K562 (cell line): ENCODE measurements at regions not wholly inside any gene's neighbourhood (a gene's known extent, or its start where the extent isn't known, plus 50 kb on each side); places are given as distances from the start of the nearest gene placed in this dataset.

ENCODE experiments used
- ATAC-seq: fragments of 200-7000 bp; cut with Tn5 transposase; 3 replicates; pipeline ENCODE4 v1.9.1; 2020; ENCODE audit warnings: moderate library complexity
- BruUV-seq: library from RNA; stranded (reverse); fragments of 400-500 nt; replicated peaks from 2 replicates; lab custom pipeline; 2021; lab: Mats Ljungman, UMichigan
- CTCF ChIA-PET: fragments of 300-600 bp; formaldehyde crosslinking; extraction: SDS; loops from one replicate; lab custom pipeline; 2021; ENCODE audit warnings: low intra/inter-chr PET ratio; lab: Yijun Ruan, JAX
- POLR2A ChIA-PET: fragments of 300-600, 350-650 bp; sonication (Branson Sonifier 250); formaldehyde crosslinking; extraction: SDS; loops from one replicate; lab custom pipeline; 2021; ENCODE audit warnings: antibody characterized with exemption, inconsistent platforms; lab: Yijun Ruan, JAX
- DNase-seq, 4 experiments: peaks; one replicate each; pipeline versions ENCODE4 v3.0.0 to v3.0.0-alpha.2; 2011 to 2018; ENCODE audit warnings: low spot score in 3 of 4, mixed read lengths in 3 of 4; ENCODE audit errors: extremely low read depth in 1 of 4
- FAIRE-seq: peaks from 2 replicates; lab custom pipeline; 2011; peaks lifted over from hg19 to GRCh38; lab: Jason Lieb, UNC
- H2AFZ ChIP-seq: 2 replicates; pipeline ENCODE4 v1.6.0; 2011; ENCODE audit warnings: low read depth, low read length, control low read depth, inconsistent platforms
- H3K27ac ChIP-seq: fragments of 200-600 bp; 3 replicates; pipeline ENCODE4 v1.8.0; 2011; ENCODE audit warnings: low read depth, mild to moderate bottlenecking, control low read depth, inconsistent platforms, low read length, moderate library complexity, mixed read lengths; ENCODE audit errors: extremely low read depth
- H3K27me3 ChIP-seq, 2 experiments: fragments of 300-600 bp in 1 of 2; 2 replicates in 1 of 2; 3 replicates in 1 of 2; pipeline versions ENCODE4 v1.6.0 to v1.8.0; 2011; ENCODE audit warnings: inconsistent platforms in 2 of 2, low read length in 2 of 2, mild to moderate bottlenecking in 1 of 2, mixed read lengths in 1 of 2, moderate library complexity in 1 of 2; ENCODE audit not compliant: control insufficient read depth in 2 of 2, insufficient read depth in 2 of 2
- H3K36me3 ChIP-seq: fragments of 300-600 bp; 3 replicates; pipeline ENCODE4 v1.8.0; 2011; ENCODE audit warnings: mild to moderate bottlenecking, low read length, inconsistent platforms; ENCODE audit not compliant: control insufficient read depth, insufficient read depth
- H3K4me1 ChIP-seq, 2 experiments: fragments of 200-600 bp in 1 of 2; replicated peaks in 1 of 2; 2 replicates in 1 of 2; 3 replicates in 1 of 2; pipeline versions ENCODE4 v1.5.1 to v1.8.0; 2011; ENCODE audit warnings: inconsistent platforms in 2 of 2, low read length in 2 of 2, mild to moderate bottlenecking in 1 of 2, mixed read lengths in 1 of 2, moderate library complexity in 1 of 2; ENCODE audit not compliant: control insufficient read depth in 2 of 2, insufficient read depth in 2 of 2
- H3K4me2 ChIP-seq: 2 replicates; pipeline ENCODE4 v1.6.1; 2011; ENCODE audit warnings: low read length, control low read depth, inconsistent platforms, mixed read lengths; ENCODE audit not compliant: insufficient read depth
- H3K4me3 ChIP-seq: fragments of 200-600 bp; sonication (generic), shearing (Covaris generic); 2 replicates; pipeline ENCODE4 v1.5.1; 2016; ENCODE audit warnings: control low read depth, inconsistent platforms
- H3K79me2 ChIP-seq: fragments of 200-600 bp; 3 replicates; pipeline ENCODE4 v1.8.0; 2011; ENCODE audit warnings: low read length, inconsistent platforms; ENCODE audit not compliant: control insufficient read depth, insufficient read depth
- H3K9ac ChIP-seq, 2 experiments: 2 replicates each; pipeline versions ENCODE4 v1.6.0 to v1.6.1; 2011; ENCODE audit warnings: low read depth in 2 of 2, low read length in 2 of 2, control low read depth in 1 of 2, inconsistent platforms in 1 of 2, mild to moderate bottlenecking in 1 of 2, mixed read lengths in 1 of 2; ENCODE audit not compliant: insufficient read depth in 1 of 2
- H3K9me1 ChIP-seq: one replicate; pipeline ENCODE4 v1.6.0; 2011; ENCODE audit warnings: inconsistent platforms, mild to moderate bottlenecking, low read length, moderate library complexity; ENCODE audit not compliant: control insufficient read depth, insufficient read depth
- H3K9me3 ChIP-seq: replicated peaks from 2 replicates; pipeline ENCODE4 v1.5.1; 2011; ENCODE audit warnings: low read depth, low read length, inconsistent platforms; ENCODE audit not compliant: control insufficient read depth, insufficient read depth
- H4K20me1 ChIP-seq: replicated peaks from 2 replicates; pipeline ENCODE4 v1.6.1; 2011; ENCODE audit warnings: low read length, inconsistent platforms, mixed read lengths; ENCODE audit not compliant: control insufficient read depth, insufficient read depth
- ARID3A ChIP-seq: IDR thresholded peaks from 2 replicates; pipeline ENCODE4 v1.6.1; 2012; ENCODE audit warnings: low read depth, low read length, improper control_type of control experiment, borderline replicate concordance
- CBFA2T3 ChIP-seq: fragments of 450-650 bp; IDR thresholded peaks from 2 replicates; pipeline ENCODE4 v1.6.1; 2017
- NR0B1 ChIP-seq: fragments of 450-650 bp; IDR thresholded peaks from one replicate; pipeline ENCODE4 v1.6.1; 2018; ENCODE audit warnings: mild to moderate bottlenecking, moderate library complexity; ENCODE audit not compliant: partially characterized antibody
- RAD51 ChIP-seq: fragments of 450-650 bp; IDR thresholded peaks from 2 replicates; pipeline ENCODE4 v1.7.1; 2016; ENCODE audit warnings: low read depth, mild to moderate bottlenecking, borderline replicate concordance
- SMC3 ChIP-seq: conservative IDR thresholded peaks from 2 replicates; pipeline ENCODE4 v1.6.1; 2011; ENCODE audit warnings: low read depth, low read length, improper control_type of control experiment; ENCODE audit not compliant: insufficient read depth
- TBL1XR1 ChIP-seq, 2 experiments: IDR thresholded peaks; 2 replicates each; pipeline ENCODE4 v1.6.1; 2012; ENCODE audit warnings: improper control_type of control experiment in 2 of 2, low read length in 2 of 2, mild to moderate bottlenecking in 1 of 2
- TCF15 ChIP-seq: fragments of 250-450 bp; sonication (Bioruptor Pico); IDR thresholded peaks from 2 replicates; pipeline ENCODE4 v1.8.0; 2022; ENCODE audit warnings: moderate library complexity, mild to moderate bottlenecking, inconsistent platforms
- ZBED1 ChIP-seq: IDR thresholded peaks from 2 replicates; pipeline ENCODE4 v1.6.1; 2014
- ZNF143 ChIP-seq: sonication (generic); formaldehyde crosslinking; IDR thresholded peaks from 2 replicates; pipeline ENCODE4 v1.9.0; 2022; ENCODE audit warnings: mild to moderate bottlenecking, missing genetic modification reagents
- ZNF197 ChIP-seq: fragments of 200-800 bp; sonication (Bioruptor generic); IDR thresholded peaks from 2 replicates; pipeline ENCODE4 v1.6.1; 2016; ENCODE audit warnings: low read depth, missing genetic modification characterization, missing compliant biosample characterization
- ZNF280B ChIP-seq: fragments of 250-450 bp; sonication (Bioruptor Pico); IDR thresholded peaks from 2 replicates; pipeline ENCODE4 v1.5.1; 2021; ENCODE audit warnings: mild to moderate bottlenecking
- ZNF511 ChIP-seq: sonication (generic); formaldehyde crosslinking; IDR thresholded peaks from 2 replicates; pipeline ENCODE4 v1.8.0; 2022; ENCODE audit warnings: mild to moderate bottlenecking, missing genetic modification reagents
- WGBS: fragments of 100-300 bp; shearing (Covaris generic); methylation state at CpG from one replicate; pipeline ENCODE4 v1.1.6; 2016; ENCODE audit warnings: low coverage, mixed read lengths; ENCODE audit not compliant: insufficient coverage; ENCODE audit errors: missing lambda C conversion rate; 5-methylcytosine and 5-hydroxymethylcytosine counted together
- in situ Hi-C: fragments of 300-500 bp; cut with MboI; formaldehyde crosslinking; loops from 4 replicates; pipeline ENCODE4 v1.15.0; 2018; ENCODE audit warnings: inconsistent platforms, mixed read lengths
- intact Hi-C: fragments of 100-400 bp; cut with micrococcal nuclease; formaldehyde crosslinking; loops from 2 replicates; pipeline ENCODE4 v1.14.2; 2022

GRCh38 chr16:63100082-63100481 lies 1063.8 kb upstream of the CDH8 start:
- Histone ChIP-seq H3K9me1 (no peaks in the 10 kb centered on the region), H3K79me2 (no peaks in the 10 kb centered on the region), H3K4me1 (no peaks in the 10 kb centered on the region), H3K4me2 (no peak overlapping the region), H4K20me1 (no peaks in the 10 kb centered on the region), H3K9me3 (no peaks in the 10 kb centered on the region), H3K27me3 (no peaks in the 10 kb centered on the region), H3K9ac (no peak overlapping the region), H2AFZ (no peak overlapping the region), H3K4me3 (no peak overlapping the region), H3K36me3 (no peaks in the 10 kb centered on the region), H3K27ac (no peak overlapping the region)
- in situ Hi-C loops: no loop called here
- ATAC-seq (no peak), DNase-seq (no peak), FAIRE-seq (no peak)
- WGBS: 10% methylated on average over 2 of the region's 2 CpGs
- no TSS peak for BruUV-seq
- intact Hi-C loops: no loop called here
- TF ChIP-seq TBL1XR1 (IDR thresholded peaks at IDR 0.05; ENCODE audit: low read length in 2 of 2) (no peak), RAD51 (no peak), ZBED1 (no peak)
- ChIA-PET CTCF (no interaction called here), POLR2A (no interaction called here)

GRCh38 chr16:63096857-63097256 lies 1060.6 kb upstream of the CDH8 start:
- BruUV-seq: no TSS peak
- H3K9ac ChIP-seq: no peak overlapping the region
- no peak overlapping the region for H3K4me3 ChIP-seq
- ChIA-PET POLR2A (no interaction called here), CTCF (no interaction called here)
- DNase-seq (no peak), ATAC-seq (no peak), FAIRE-seq (no peak)
- no peak overlapping the region for H3K4me2 ChIP-seq
- no peak overlapping the region for H3K27ac ChIP-seq
- no peaks in the 10 kb centered on the region for H3K4me1 ChIP-seq
- no peak overlapping the region for H2AFZ ChIP-seq
- no peaks in the 10 kb centered on the region for H3K9me1 ChIP-seq
- H3K9me3 ChIP-seq: no peaks in the 10 kb centered on the region
- H4K20me1 ChIP-seq: no peaks in the 10 kb centered on the region
- in situ Hi-C loops (no loop called here), intact Hi-C loops (no loop called here)
- no peaks in the 10 kb centered on the region for H3K36me3 ChIP-seq
- H3K79me2 ChIP-seq: no peaks in the 10 kb centered on the region
- WGBS: 8% methylated on average over 5 of the region's 5 CpGs
- no peaks in the 10 kb centered on the region for H3K27me3 ChIP-seq
- no peak for TF ChIP-seq SMC3
- TF ChIP-seq ZNF511 (CRISPR knock-in tag): no peak
- TF ChIP-seq TCF15 (CRISPR knock-in tag): no peak
- no peak for TF ChIP-seq NR0B1
- no peak for TF ChIP-seq ARID3A
- no peak for TF ChIP-seq ZNF280B (CRISPR knock-in tag)
- TF ChIP-seq ZNF143 (CRISPR knock-in tag): no peak
- TF ChIP-seq CBFA2T3: no peak
- no peak for TF ChIP-seq ZNF197 (CRISPR knock-in tag)
